PC-3 (cell line): ENCODE measurements at regions not wholly inside any gene's neighbourhood (a gene's known extent, or its start where the extent isn't known, plus 50 kb on each side); places are given as distances from the start of the nearest gene placed in this dataset.

Experiments
- ATAC-seq: fragments of 200-7000 bp; cut with Tn5 transposase; 2 replicates; pipeline ENCODE4 v1.9.1; 2020; ENCODE audit warnings: mild to moderate bottlenecking, moderate library complexity
- BruUV-seq: library from RNA; stranded (reverse); fragments of 400-500 nt; replicated peaks from 2 replicates; lab custom pipeline; 2021; lab: Mats Ljungman, UMichigan
- CTCF ChIA-PET: fragments of 300-600 bp; sonication (Branson Sonifier 250); formaldehyde crosslinking; loops from one replicate; lab custom pipeline; 2022; ENCODE audit warnings: antibody characterized with exemption; lab: Charles Lee
- POLR2A ChIA-PET: fragments of 300-600 bp; sonication (Branson Sonifier 250); formaldehyde crosslinking; loops from one replicate; lab custom pipeline; 2022; ENCODE audit warnings: antibody characterized with exemption; ENCODE audit not compliant: unreplicated experiment; lab: Charles Lee
- DNase-seq: peaks from one replicate; pipeline ENCODE4 v3.0.0-alpha.2; 2015
- H2AFZ ChIP-seq: fragments of 300-600 bp; sonication (generic); 2 replicates; pipeline ENCODE4 v1.6.0; 2016; ENCODE audit warnings: antibody characterized with exemption, low read length
- H3F3A ChIP-seq: fragments of 300-600 bp; sonication (generic); one replicate; pipeline ENCODE4 v1.6.0; 2017; ENCODE audit warnings: antibody characterized with exemption, low read length, control low read depth, mild to moderate bottlenecking; ENCODE audit not compliant: unreplicated experiment
- H3K27ac ChIP-seq: fragments of 300-600 bp; sonication (generic); 2 replicates; pipeline ENCODE4 v1.5.1; 2016; ENCODE audit warnings: mild to moderate bottlenecking, low read length
- H3K27me3 ChIP-seq: fragments of 300-600 bp; sonication (generic); 2 replicates; pipeline ENCODE4 v1.6.1; 2016; ENCODE audit warnings: low read length, mixed read lengths
- H3K36me3 ChIP-seq: fragments of 300-600 bp; sonication (generic); 2 replicates; pipeline ENCODE4 v1.6.1; 2016; ENCODE audit warnings: low read depth, mixed run types, low read length, mixed read lengths
- H3K4me1 ChIP-seq: fragments of 300-600 bp; sonication (generic); 2 replicates; pipeline ENCODE4 v1.5.1; 2016; ENCODE audit warnings: low read length; ENCODE audit not compliant: insufficient read depth
- H3K4me2 ChIP-seq: fragments of 300-600 bp; sonication (generic); 2 replicates; pipeline ENCODE4 v1.6.0; 2016; ENCODE audit warnings: low read length
- H3K4me3 ChIP-seq: fragments of 300-600 bp; sonication (generic); 2 replicates; pipeline ENCODE4 v1.5.1; 2016; ENCODE audit warnings: mild to moderate bottlenecking, low read length, mixed read lengths
- H3K79me2 ChIP-seq: fragments of 300-600 bp; sonication (generic); 2 replicates; pipeline ENCODE4 v1.6.1; 2017; ENCODE audit warnings: low read length, mixed read lengths
- H3K9ac ChIP-seq: fragments of 300-600 bp; sonication (generic); 2 replicates; pipeline ENCODE4 v1.6.0; 2016; ENCODE audit warnings: mild to moderate bottlenecking, low read length
- H3K9me2 ChIP-seq: fragments of 300-600 bp; sonication (generic); replicated peaks from 2 replicates; pipeline ENCODE4 v1.6.1; 2016; ENCODE audit warnings: mixed run types, low read length, mixed read lengths
- H3K9me3 ChIP-seq: fragments of 300-600 bp; sonication (generic); 2 replicates; pipeline ENCODE4 v1.6.1; 2016; ENCODE audit warnings: low read length, mixed read lengths
- H4K20me1 ChIP-seq: fragments of 300-600 bp; sonication (generic); 2 replicates; pipeline ENCODE4 v1.6.1; 2016; ENCODE audit warnings: low read length, mixed read lengths
- CTCF ChIP-seq: fragments of 300-600 bp; sonication (generic); conservative IDR thresholded peaks from 2 replicates; pipeline ENCODE4 v1.5.1; 2017; ENCODE audit warnings: antibody characterized with exemption, low read depth, mild to moderate bottlenecking, low read length
- EZH2 ChIP-seq: fragments of 300-600 bp; sonication (generic); IDR thresholded peaks from one replicate; pipeline ENCODE4 v1.6.1; 2017; ENCODE audit warnings: antibody characterized with exemption, mild to moderate bottlenecking, low read length; ENCODE audit not compliant: unreplicated experiment
- EZH2phosphoT487 ChIP-seq: fragments of 300-600 bp; sonication (generic); IDR thresholded peaks from 2 replicates; pipeline ENCODE4 v1.6.1; 2018; ENCODE audit warnings: mild to moderate bottlenecking, antibody characterized with exemption, low read length, borderline replicate concordance
- intact Hi-C: fragments of 100-400 bp; cut with micrococcal nuclease; formaldehyde crosslinking; loops from 2 replicates; pipeline ENCODE4 v1.9.0; 2023

DNA sequence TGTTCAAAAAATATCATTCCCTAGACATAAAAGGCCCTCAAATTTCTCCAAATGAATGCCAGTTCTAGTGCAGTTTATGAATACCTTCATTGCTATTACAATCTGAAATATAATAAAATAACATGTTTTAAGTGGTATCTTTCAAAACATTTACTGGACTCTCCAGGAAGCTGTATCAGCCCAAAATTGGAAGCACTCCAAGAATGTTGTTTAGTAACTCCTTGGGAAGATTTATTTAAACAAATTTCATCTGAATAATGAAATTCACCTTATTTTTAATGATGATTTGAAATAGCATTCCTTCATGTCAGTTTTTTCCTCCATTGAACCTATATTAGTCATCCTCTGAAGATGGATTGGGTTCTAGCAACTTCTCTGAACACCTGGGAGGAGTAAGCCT, 217.2 kb upstream of the PCDH18 start:
- no peak for ATAC-seq
- Histone ChIP-seq H3K36me3 (no peaks in the 10 kb centered on the region), H3K79me2 (no peaks in the 10 kb centered on the region), H3F3A (no peaks in the 10 kb centered on the region), H3K27me3 (no peaks in the 10 kb centered on the region), H3K9ac (no peak overlapping the region), H3K9me3 (no peaks in the 10 kb centered on the region), H3K4me2 (no peak overlapping the region), H3K9me2 (no peaks in the 10 kb centered on the region), H3K27ac (no peak overlapping the region), H2AFZ (no peak overlapping the region), H3K4me3 (no peak overlapping the region), H3K4me1 (no peaks in the 10 kb centered on the region), H4K20me1 (no peaks in the 10 kb centered on the region)
- ChIA-PET CTCF (no interaction called here), POLR2A (no interaction called here)
- intact Hi-C loops: no loop called here
- TF ChIP-seq EZH2 (no peak), EZH2phosphoT487 (no peak), CTCF (no peak)
- BruUV-seq: no TSS peak
- DNase-seq: peak; percentile 21

GRCh38 chr4:137748616-137749015, 216.3 kb upstream of the PCDH18 start:
- Histone ChIP-seq H3K4me2 (no peak overlapping the region), H3K4me3 (no peak overlapping the region), H3K36me3 (no peaks in the 10 kb centered on the region), H3K79me2 (no peaks in the 10 kb centered on the region), H4K20me1 (no peaks in the 10 kb centered on the region), H3K9me3 (no peaks in the 10 kb centered on the region), H3K9me2 (no peaks in the 10 kb centered on the region), H3F3A (no peaks in the 10 kb centered on the region), H3K9ac (no peak overlapping the region), H3K27ac (no peak overlapping the region), H3K27me3 (no peaks in the 10 kb centered on the region), H2AFZ (no peak overlapping the region), H3K4me1 (no peaks in the 10 kb centered on the region)
- BruUV-seq: no TSS peak
- DNase-seq (no peak), ATAC-seq (no peak)
- POLR2A ChIA-PET: no interaction called here
- TF ChIP-seq EZH2phosphoT487 (no peak), EZH2 (no peak), CTCF (no peak)
- CTCF ChIA-PET: no interaction called here
- intact Hi-C loops: no loop called here

- Histone ChIP-seq H3K9me3 (no peaks in the 10 kb centered on the region), H3K79me2 (no peaks in the 10 kb centered on the region), H3K9me2 (no peaks in the 10 kb centered on the region), H3K27me3 (no peaks in the 10 kb centered on the region), H3K4me2 (no peak overlapping the region), H3F3A (no peaks in the 10 kb centered on the region), H3K27ac (no peak overlapping the region), H3K4me1 (no peaks in the 10 kb centered on the region), H4K20me1 (no peaks in the 10 kb centered on the region), H2AFZ (no peak overlapping the region), H3K36me3 (no peaks in the 10 kb centered on the region), H3K9ac (no peak overlapping the region), H3K4me3 (no peak overlapping the region)
- no TSS peak for BruUV-seq
- ChIA-PET CTCF (no interaction called here), POLR2A (no interaction called here)
- ATAC-seq (no peak), DNase-seq (no peak)
- TF ChIP-seq EZH2phosphoT487 (no peak), CTCF (no peak), EZH2 (no peak)
- intact Hi-C loops: no loop called here
These were observed 207.8 kb upstream of the PCDH18 start for GRCh38 chr4:137740141-137740540.
